ENCODE measurements at regions not wholly inside any gene's neighbourhood (a gene's known extent, or its start where the extent isn't known, plus 50 kb on each side); places are given as distances from the start of the nearest gene placed in this dataset.
A peak's percentile ranks its signal among the peaks of the same experiment; 100 is the strongest.

DNA sequence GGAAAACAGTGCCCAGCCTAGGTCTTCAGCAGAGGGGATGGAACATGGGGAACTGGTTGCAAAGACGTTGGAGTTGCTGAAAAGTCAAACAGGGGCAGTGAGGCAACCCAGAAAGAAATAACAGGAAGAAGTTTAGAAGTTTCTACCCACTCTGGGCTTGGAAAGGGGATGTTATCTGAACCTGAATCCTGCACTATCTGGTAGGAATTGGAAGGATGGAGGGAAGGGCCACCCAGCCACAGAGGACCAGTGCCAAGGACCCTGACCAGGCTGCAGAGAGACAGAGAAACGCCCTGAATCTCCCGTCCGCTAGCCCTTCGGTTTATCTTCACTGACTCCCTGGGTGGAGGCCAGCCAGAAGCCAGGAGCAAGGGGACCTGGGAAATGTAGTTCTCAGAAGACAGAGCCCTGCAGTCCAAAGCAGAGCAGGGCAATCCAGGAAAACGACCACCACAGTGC is 217.3 kb upstream of the RREB1 start:
- no peaks in the 10 kb centered on the region for H3K36me3 ChIP-seq
- no peaks in the 10 kb centered on the region for H3K9me3 ChIP-seq (ENCODE audit: severe bottlenecking)
- TF ChIP-seq CTCF (IDR thresholded peaks at IDR 0.05; ENCODE audit: low read depth, low read length): no peak
- H3K4me3 ChIP-seq (ENCODE audit: low read depth, low read length): no peak overlapping the region
- peak; percentile 59 for DNase-seq
- no peaks in the 10 kb centered on the region for H3K27me3 ChIP-seq (ENCODE audit: insufficient read depth, low read depth, severe bottlenecking)
- H3K27ac ChIP-seq: no peak overlapping the region

- DNase-seq: no peak
- Histone ChIP-seq H3K36me3 (no peaks in the 10 kb centered on the region), H3K9me3 (ENCODE audit: severe bottlenecking) (peaks cover 5% of the 10 kb centered on the region), H3K27ac (no peak overlapping the region), H3K4me3 (ENCODE audit: low read depth, low read length) (no peak overlapping the region), H3K27me3 (ENCODE audit: insufficient read depth, low read depth, severe bottlenecking) (no peaks in the 10 kb centered on the region)
- no peak for TF ChIP-seq CTCF (IDR thresholded peaks at IDR 0.05; ENCODE audit: low read depth, low read length)
Measured at GRCh38 chr6:6891125-6891721, 216.5 kb upstream of the RREB1 start.

DNA sequence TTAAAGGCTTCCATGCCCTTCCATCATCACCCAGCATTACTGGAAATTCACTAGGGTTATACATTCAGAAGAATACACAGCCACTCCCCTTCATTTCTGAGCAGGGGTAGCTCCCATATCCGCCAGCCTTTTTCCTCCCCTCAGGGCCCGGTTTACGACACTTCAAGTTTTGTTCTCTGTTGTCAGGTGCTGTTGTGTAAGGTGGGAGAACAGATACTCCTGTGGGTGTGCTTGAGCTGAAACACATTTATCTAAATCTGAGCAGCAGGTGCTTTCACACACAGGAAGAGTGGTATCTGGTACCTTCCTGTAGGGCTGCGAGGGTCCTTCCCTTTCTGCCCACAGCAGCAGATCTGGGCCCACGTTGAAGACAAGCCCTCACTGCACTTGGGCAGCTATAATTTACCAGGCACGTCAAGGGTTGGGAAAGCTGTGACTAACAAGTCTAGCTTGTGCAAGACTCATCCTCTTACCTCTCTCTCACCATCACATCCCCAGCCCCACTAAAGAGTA is 215.8 kb upstream of the RREB1 start:
- no peak for TF ChIP-seq CTCF (IDR thresholded peaks at IDR 0.05; ENCODE audit: low read depth, low read length)
- H3K27ac ChIP-seq: no peak overlapping the region
- no peak overlapping the region for H3K4me3 ChIP-seq (ENCODE audit: low read depth, low read length)
- DNase-seq: no peak
- H3K9me3 ChIP-seq (ENCODE audit: severe bottlenecking): peaks cover 5% of the 10 kb centered on the region
- H3K27me3 ChIP-seq (ENCODE audit: insufficient read depth, low read depth, severe bottlenecking): no peaks in the 10 kb centered on the region
- no peaks in the 10 kb centered on the region for H3K36me3 ChIP-seq

- Histone ChIP-seq H3K9me3 (ENCODE audit: severe bottlenecking) (peaks cover 5% of the 10 kb centered on the region), H3K4me3 (ENCODE audit: low read depth, low read length) (no peak overlapping the region), H3K27me3 (ENCODE audit: insufficient read depth, low read depth, severe bottlenecking) (no peaks in the 10 kb centered on the region), H3K36me3 (no peaks in the 10 kb centered on the region), H3K27ac (no peak overlapping the region)
- no peak for DNase-seq
- no peak for TF ChIP-seq CTCF (IDR thresholded peaks at IDR 0.05; ENCODE audit: low read depth, low read length)
Measured at GRCh38 chr6:6892744-6893583, 214.8 kb upstream of the RREB1 start.

- no peak for TF ChIP-seq CTCF (IDR thresholded peaks at IDR 0.05; ENCODE audit: low read depth, low read length)
- no peak for DNase-seq
- Histone ChIP-seq H3K27me3 (ENCODE audit: insufficient read depth, low read depth, severe bottlenecking) (no peaks in the 10 kb centered on the region), H3K36me3 (no peaks in the 10 kb centered on the region), H3K4me3 (ENCODE audit: low read depth, low read length) (no peak overlapping the region), H3K27ac (no peak overlapping the region), H3K9me3 (ENCODE audit: severe bottlenecking) (peaks cover 5% of the 10 kb centered on the region)
Measured at GRCh38 chr6:6893701-6894100, 214.1 kb upstream of the RREB1 start.

All from WERI-Rb-1 (cell line).